Esophagus muscularis mucosa (tissue), 4 donors: ENCODE measurements at regions not wholly inside any gene's neighbourhood (a gene's known extent, or its start where the extent isn't known, plus 50 kb on each side); places are given as distances from the start of the nearest gene placed in this dataset.
"Not testable (repeated sequence)": the region's sequence is repeated elsewhere in the genome, so short reads cannot be mapped to it uniquely, and the experiment has no call there.

Experiments used
- DNase-seq: peaks from one replicate; pipeline ENCODE4 v3.0.0-alpha.2; 2017; ENCODE audit errors: extremely low spot score
- H3K27ac ChIP-seq, 4 donors: fragments of 200-600 bp; sonication (generic); replicated peaks in 1 of 4; 1 replicate in 3 of 4; 2 replicates in 1 of 4; pipeline ENCODE4 v1.5.1; 2016 to 2019; ENCODE audit warnings: mild to moderate bottlenecking in 1 of 4
- H3K27me3 ChIP-seq, 4 donors: fragments of 200-600 bp; sonication (generic); one replicate each; pipeline versions ENCODE4 v1.5.1 to v1.6.0; 2016 to 2019
- H3K36me3 ChIP-seq, 4 donors: fragments of 200-600 bp; sonication (generic); one replicate each; pipeline ENCODE4 v1.5.1; 2016 to 2019
- H3K4me1 ChIP-seq, 4 donors: fragments of 200-600 bp; sonication (generic); one replicate each; pipeline ENCODE4 v1.5.1; 2016 to 2019
- H3K4me3 ChIP-seq, 4 donors: fragments of 200-600 bp; sonication (generic); 1 replicate in 2 of 4; 2 replicates in 2 of 4; pipeline ENCODE4 v1.5.1; 2016 to 2019; ENCODE audit warnings: mild to moderate bottlenecking in 4 of 4, moderate library complexity in 1 of 4
- H3K9me3 ChIP-seq, 4 donors: fragments of 200-600 bp; sonication (generic); 1 replicate in 3 of 4; 2 replicates in 1 of 4; pipeline ENCODE4 v1.5.1; 2016 to 2019
- EP300 ChIP-seq: sonication (generic); formaldehyde crosslinking; IDR thresholded peaks from one replicate; pipeline ENCODE4 v1.6.1; 2017; ENCODE audit warnings: antibody characterized with exemption
- POLR2A ChIP-seq: fragments of 450-650 bp; IDR thresholded peaks from one replicate; pipeline ENCODE4 v1.6.1; 2017; ENCODE audit warnings: antibody characterized with exemption, moderate library complexity, mild to moderate bottlenecking, low read depth
- POLR2AphosphoS5 ChIP-seq, 2 donors: sonication (generic); formaldehyde crosslinking; IDR thresholded peaks; one replicate each; pipeline ENCODE4 v1.6.1; 2017; ENCODE audit warnings: antibody characterized with exemption in 2 of 2
- WGBS: methylation state at CpG from one replicate; pipeline ENCODE4 v1.1.5; 2018; 5-methylcytosine and 5-hydroxymethylcytosine counted together
- intact Hi-C: fragments of 100-400 bp; cut with DNase I; formaldehyde crosslinking; loops from one replicate; pipeline ENCODE4 v1.15.1; 2023
- TF ChIP-seq, protein P1 (sequence below), 3 experiments: fragments of 200-600 bp in 2 of 3; fragments of 450-650 bp in 1 of 3; sonication (generic) in 2 of 3; IDR thresholded peaks; one replicate each; pipeline ENCODE4 v1.5.1; 2017 to 2019; ENCODE audit warnings: antibody characterized with exemption in 3 of 3, mild to moderate bottlenecking in 2 of 3, moderate library complexity in 1 of 3

DNA sequence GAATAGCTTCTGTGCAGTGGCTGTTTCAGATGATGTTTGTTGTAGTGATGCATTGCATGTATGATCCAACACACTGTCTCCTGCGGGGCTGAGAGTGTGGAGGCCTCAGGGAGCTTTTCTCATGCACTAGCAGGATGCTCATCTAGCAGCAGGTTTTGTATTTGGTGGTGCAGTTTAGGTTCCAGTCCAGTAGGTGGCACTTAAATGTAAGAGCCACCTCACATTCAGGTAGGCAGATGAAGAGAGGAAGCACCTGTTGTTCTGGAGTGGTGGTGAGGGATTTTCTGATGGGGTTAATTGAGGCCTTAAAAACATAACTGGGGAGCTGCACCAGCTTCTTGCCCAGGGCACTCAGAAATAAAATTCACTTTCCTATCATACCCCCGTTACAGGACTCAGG, 300.9 kb downstream of the SPIN4 start:
- no peak overlapping the region for H3K27ac ChIP-seq
- DNase-seq, result no peak
- H3K4me1 ChIP-seq, result no peaks in the 10 kb centered on the region
- TF ChIP-seq EP300 (no peak), POLR2A (no peak), POLR2AphosphoS5 (IDR thresholded peaks at IDR 0.05) (no peak)
- TF ChIP-seq, protein P1, sequence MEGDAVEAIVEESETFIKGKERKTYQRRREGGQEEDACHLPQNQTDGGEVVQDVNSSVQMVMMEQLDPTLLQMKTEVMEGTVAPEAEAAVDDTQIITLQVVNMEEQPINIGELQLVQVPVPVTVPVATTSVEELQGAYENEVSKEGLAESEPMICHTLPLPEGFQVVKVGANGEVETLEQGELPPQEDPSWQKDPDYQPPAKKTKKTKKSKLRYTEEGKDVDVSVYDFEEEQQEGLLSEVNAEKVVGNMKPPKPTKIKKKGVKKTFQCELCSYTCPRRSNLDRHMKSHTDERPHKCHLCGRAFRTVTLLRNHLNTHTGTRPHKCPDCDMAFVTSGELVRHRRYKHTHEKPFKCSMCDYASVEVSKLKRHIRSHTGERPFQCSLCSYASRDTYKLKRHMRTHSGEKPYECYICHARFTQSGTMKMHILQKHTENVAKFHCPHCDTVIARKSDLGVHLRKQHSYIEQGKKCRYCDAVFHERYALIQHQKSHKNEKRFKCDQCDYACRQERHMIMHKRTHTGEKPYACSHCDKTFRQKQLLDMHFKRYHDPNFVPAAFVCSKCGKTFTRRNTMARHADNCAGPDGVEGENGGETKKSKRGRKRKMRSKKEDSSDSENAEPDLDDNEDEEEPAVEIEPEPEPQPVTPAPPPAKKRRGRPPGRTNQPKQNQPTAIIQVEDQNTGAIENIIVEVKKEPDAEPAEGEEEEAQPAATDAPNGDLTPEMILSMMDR (IDR thresholded peaks at IDR 0.05), result no peak
- no peak overlapping the region for H3K4me3 ChIP-seq
- intact Hi-C loops, result no loop called here
- H3K27me3 ChIP-seq, result no peaks in the 10 kb centered on the region
- no peaks in the 10 kb centered on the region for H3K36me3 ChIP-seq
- H3K9me3 ChIP-seq, result no peaks in the 10 kb centered on the region
- 23% methylated on average over 2 of the region's 2 CpGs for WGBS

DNA sequence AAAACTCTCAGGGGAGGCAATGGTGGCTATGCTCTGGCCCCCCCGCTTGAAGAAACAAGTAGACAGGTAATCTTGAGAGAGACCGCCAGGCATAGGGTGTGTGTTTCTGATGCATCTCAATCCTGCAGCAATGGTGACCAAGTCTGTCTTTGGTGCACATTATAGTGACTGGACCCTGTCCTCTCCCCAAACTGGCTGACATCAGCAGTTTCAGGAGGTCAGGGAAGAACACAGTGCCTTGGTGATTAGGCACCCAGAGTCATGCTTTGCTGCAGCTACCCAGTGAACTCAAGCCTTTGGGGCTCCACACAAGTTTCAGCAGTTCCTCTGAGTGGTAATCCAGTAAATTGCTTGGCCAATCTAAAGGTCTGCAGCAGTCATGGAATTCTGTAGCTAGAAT, 318.3 kb downstream of the SPIN4 start:
- no peaks in the 10 kb centered on the region for H3K27me3 ChIP-seq
- TF ChIP-seq POLR2A (no peak), POLR2AphosphoS5 (IDR thresholded peaks at IDR 0.05) (no peak), EP300 (no peak)
- TF ChIP-seq, protein P1 (IDR thresholded peaks at IDR 0.05), result no peak
- DNase-seq, result no peak
- 68% methylated on average over 2 of the region's 2 CpGs for WGBS
- H3K4me1 ChIP-seq, result no peaks in the 10 kb centered on the region
- no peak overlapping the region for H3K4me3 ChIP-seq
- no peak overlapping the region for H3K27ac ChIP-seq
- H3K9me3 ChIP-seq, result no peaks in the 10 kb centered on the region
- H3K36me3 ChIP-seq, result no peaks in the 10 kb centered on the region
- intact Hi-C loops, result no loop called here

DNA sequence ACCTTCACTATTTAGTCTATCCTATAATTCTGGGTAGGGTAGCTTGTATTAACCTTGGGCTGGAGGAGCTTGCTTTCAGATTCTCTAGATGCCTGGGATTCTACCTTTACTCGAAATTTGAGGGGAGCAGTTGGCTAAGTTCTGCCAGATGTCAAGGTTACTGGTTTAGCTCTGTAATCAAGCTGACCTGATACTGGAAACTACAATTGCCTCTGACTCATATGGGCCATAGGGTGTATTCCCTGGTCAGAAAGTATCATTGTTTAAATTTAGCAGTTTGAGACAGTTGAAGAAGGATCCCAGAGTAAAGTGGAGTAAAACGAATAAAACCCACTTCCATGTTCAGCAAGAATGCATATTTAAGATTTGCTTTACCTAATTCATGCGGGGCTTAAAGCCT, 337.6 kb downstream of the SPIN4 start:
- H3K4me3 ChIP-seq, result no peak overlapping the region
- no peaks in the 10 kb centered on the region for H3K36me3 ChIP-seq
- TF ChIP-seq EP300 (no peak), POLR2AphosphoS5 (IDR thresholded peaks at IDR 0.05) (no peak), POLR2A (no peak)
- TF ChIP-seq, protein P1 (IDR thresholded peaks at IDR 0.05), result no peak
- no peaks in the 10 kb centered on the region for H3K9me3 ChIP-seq
- no peaks in the 10 kb centered on the region for H3K27me3 ChIP-seq
- no peaks in the 10 kb centered on the region for H3K4me1 ChIP-seq
- H3K27ac ChIP-seq, result no peak overlapping the region
- DNase-seq, result no peak
- 58% methylated on average over 3 of the region's 3 CpGs for WGBS
- intact Hi-C loops, result no loop called here

DNA sequence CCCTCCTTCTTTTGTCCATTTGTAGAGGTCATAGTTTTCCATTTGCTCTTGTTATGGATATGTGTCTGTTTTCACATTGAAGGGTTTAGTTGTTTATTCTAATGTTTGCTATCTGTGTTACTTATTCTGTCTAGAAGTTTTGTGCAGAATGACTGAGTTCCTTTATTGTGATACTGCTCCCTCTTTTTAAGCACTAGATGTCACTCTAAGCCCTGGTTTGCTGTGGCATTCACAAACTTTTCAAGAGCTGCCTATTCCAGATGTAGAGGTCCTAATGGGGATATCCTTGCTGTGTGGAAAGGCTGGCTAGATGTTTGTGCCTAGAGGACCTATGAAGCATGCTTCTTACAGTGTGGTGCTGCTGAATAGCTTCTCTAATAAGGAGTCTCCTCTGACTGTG, 338.6 kb downstream of the SPIN4 start:
- TF ChIP-seq EP300, result no peak
- TF ChIP-seq, protein P1 (IDR thresholded peaks at IDR 0.05), result no peak
- no peak for TF ChIP-seq POLR2AphosphoS5 (IDR thresholded peaks at IDR 0.05)
- TF ChIP-seq POLR2A, result no peak
- intact Hi-C loops, result no loop called here
- H3K4me1 ChIP-seq, result no peaks in the 10 kb centered on the region

DNA sequence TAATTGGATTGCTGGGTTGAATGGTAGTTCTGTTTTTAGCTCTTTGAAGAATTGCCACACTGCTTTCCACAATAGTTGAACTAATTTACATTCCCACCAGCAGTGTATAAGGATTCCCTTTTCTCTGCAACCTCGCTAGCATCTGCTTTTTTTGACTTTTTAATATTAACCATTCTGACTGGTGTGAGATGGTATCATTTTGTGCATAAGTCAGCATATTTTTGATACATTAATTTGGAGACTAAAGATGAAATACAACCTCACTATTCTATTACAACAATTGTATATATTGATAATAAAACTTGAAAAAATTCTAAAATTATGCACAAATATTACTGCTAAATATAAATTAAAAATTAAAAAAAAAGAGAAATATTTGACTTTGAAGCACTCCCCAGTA, 350.9 kb downstream of the SPIN4 start:
- 38% methylated on average over 1 of the region's 1 CpG for WGBS
- H3K4me1 ChIP-seq, DNase-seq, H3K36me3 ChIP-seq, H3K4me3 ChIP-seq, H3K27me3 ChIP-seq, intact Hi-C loops, H3K27ac ChIP-seq: not testable (repeated sequence)
- peaks cover 0 to 13% (median 0%) of the 10 kb centered on the region in 4 donors for H3K9me3 ChIP-seq

More for the DNA sequence above, 338.6 kb downstream of the SPIN4 start:
- Histone ChIP-seq H3K27ac (no peak overlapping the region), H3K27me3 (no peaks in the 10 kb centered on the region), H3K9me3 (no peaks in the 10 kb centered on the region), H3K4me3 (no peak overlapping the region), H3K36me3 (no peaks in the 10 kb centered on the region)
- no peak for DNase-seq
